ENCODE measurements at regions not wholly inside any gene's neighbourhood (a gene's known extent, or its start where the extent isn't known, plus 50 kb on each side); places are given as distances from the start of the nearest gene placed in this dataset.
"Not testable (repeated sequence)": the region's sequence is repeated elsewhere in the genome, so short reads cannot be mapped to it uniquely, and the experiment has no call there.

GRCh38 chrX:43375136-43375535 is 281.0 kb upstream of the MAOA start:
- no peak for DNase-seq
- ATAC-seq: no peak

- DNase-seq: no peak
- no peak for ATAC-seq
These were observed 275.4 kb upstream of the MAOA start for GRCh38 chrX:43380704-43381103.

- ATAC-seq: peak; percentile 52
- DNase-seq: no peak
These were observed 269.2 kb upstream of the MAOA start for GRCh38 chrX:43386875-43387274.

GRCh38 chrX:43405191-43405590 is 250.9 kb upstream of the MAOA start:
- ATAC-seq (no peak), DNase-seq (no peak)

- ATAC-seq: no peak
- no peak for DNase-seq
These were observed 232.2 kb upstream of the MAOA start for GRCh38 chrX:43423876-43424275.

GRCh38 chrX:43436517-43436916 is 219.6 kb upstream of the MAOA start:
- no peak for DNase-seq
- no peak for ATAC-seq

GRCh38 chrX:43446752-43447151 is 209.3 kb upstream of the MAOA start:
- DNase-seq: no peak
- ATAC-seq: no peak

- DNase-seq (no peak), ATAC-seq (no peak)
These were observed 207.4 kb upstream of the MAOA start for GRCh38 chrX:43448688-43449087.

- no peak for DNase-seq
- no peak for ATAC-seq
These were observed 205.7 kb upstream of the MAOA start for GRCh38 chrX:43450355-43450754.

GRCh38 chrX:43451976-43452686 is 204.0 kb upstream of the MAOA start:
- not testable (repeated sequence) for DNase-seq

GRCh38 chrX:43456063-43456462 is 200.0 kb upstream of the MAOA start:
- ATAC-seq (no peak), DNase-seq (no peak)

More at GRCh38 chrX:43451976-43452686, 204.0 kb upstream of the MAOA start:
- ATAC-seq: not testable (repeated sequence)

GRCh38 chrX:43456906-43457305 is 199.2 kb upstream of the MAOA start:
- no peak for DNase-seq
- ATAC-seq: no peak

GRCh38 chrX:43467608-43468234 is 188.4 kb upstream of the MAOA start:
- ATAC-seq: no peak
- DNase-seq: no peak

GRCh38 chrX:43469391-43470054 is 186.6 kb upstream of the MAOA start:
- ATAC-seq (peak; percentile 71), DNase-seq (no peak)

- ATAC-seq (no peak), DNase-seq (no peak)
These were observed 181.8 kb upstream of the MAOA start for GRCh38 chrX:43474321-43474720.

GRCh38 chrX:43479070-43479469 is 177.0 kb upstream of the MAOA start:
- no peak for ATAC-seq
- DNase-seq: no peak

- no peak for DNase-seq
- ATAC-seq: no peak
These were observed 176.2 kb upstream of the MAOA start for GRCh38 chrX:43479850-43480249.

- ATAC-seq (no peak), DNase-seq (no peak)
These were observed 174.5 kb upstream of the MAOA start for GRCh38 chrX:43481576-43481975.

- no peak for ATAC-seq
- no peak for DNase-seq
These were observed 162.3 kb upstream of the MAOA start for GRCh38 chrX:43493756-43494155.

- DNase-seq (no peak), ATAC-seq (no peak)
These were observed 155.9 kb upstream of the MAOA start for GRCh38 chrX:43500246-43500645.

- DNase-seq (no peak), ATAC-seq (no peak)
These were observed 155.0 kb upstream of the MAOA start for GRCh38 chrX:43500996-43501694.

- ATAC-seq (no peak), DNase-seq (no peak)
These were observed 151.7 kb upstream of the MAOA start for GRCh38 chrX:43504394-43504793.

- DNase-seq (no peak), ATAC-seq (no peak)
These were observed 150.3 kb upstream of the MAOA start for GRCh38 chrX:43505769-43506168.

All from stimulated activated naive CD8-positive, alpha-beta T cell treated with anti-CD3 and anti-CD28 coated beads, Interleukin-15, Interleukin-2, amounts not matched to agents 100 U/mL and 50 U/mL, for 24 hours (primary cell).